GM19395 (cell line): ENCODE measurements at regions not wholly inside any gene's neighbourhood (a gene's known extent, or its start where the extent isn't known, plus 50 kb on each side); places are given as distances from the start of the nearest gene placed in this dataset.
"Not testable (repeated sequence)": the region's sequence is repeated elsewhere in the genome, so short reads cannot be mapped to it uniquely, and the experiment has no call there.

Source experiments
- ATAC-seq: cut with Tn5 transposase; IDR thresholded peaks from one replicate; pipeline ENCODE4 v1.9.1; 2021; ENCODE audit warnings: mild to moderate bottlenecking, moderate library complexity; ENCODE audit not compliant: unreplicated experiment

DNA sequence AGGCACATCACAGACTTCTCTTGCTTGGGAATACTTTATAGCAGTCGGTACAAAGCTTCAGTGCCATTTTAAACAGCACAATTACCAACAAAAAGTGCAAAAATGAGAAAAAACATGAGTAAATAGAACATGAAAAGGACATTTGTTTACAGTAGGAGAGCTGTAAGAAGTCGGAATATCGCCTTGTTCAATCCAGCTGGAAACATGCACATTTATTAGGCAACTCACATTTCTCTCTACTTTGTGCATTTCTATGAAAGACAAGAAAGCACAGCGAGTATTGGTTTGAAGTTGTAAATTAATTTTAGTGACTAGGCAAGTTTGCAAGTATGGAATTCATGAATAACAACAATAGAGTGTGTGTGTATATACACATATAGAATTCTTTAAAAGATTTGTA lies 484.7 kb downstream of the DACH1 start:
- ATAC-seq = no peak

DNA sequence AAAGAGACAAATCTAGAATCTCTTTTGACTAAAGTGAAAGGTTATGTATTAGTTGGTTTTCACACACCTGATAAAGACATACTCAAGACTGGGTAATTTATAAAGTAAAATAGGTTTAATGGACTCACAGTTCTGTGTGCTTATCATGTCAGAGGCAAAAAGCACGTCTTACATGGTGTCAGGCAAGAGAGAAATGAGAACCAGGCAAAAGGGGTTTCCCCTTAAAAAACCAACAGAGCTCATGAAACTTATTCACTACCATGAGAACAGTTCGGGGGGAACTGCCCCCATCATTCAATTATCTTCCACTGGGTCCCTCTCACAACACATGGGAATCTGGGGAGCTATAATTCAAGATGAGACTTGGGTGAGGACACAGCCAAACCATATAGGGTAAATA lies 486.8 kb downstream of the DACH1 start:
- ATAC-seq = no peak

DNA sequence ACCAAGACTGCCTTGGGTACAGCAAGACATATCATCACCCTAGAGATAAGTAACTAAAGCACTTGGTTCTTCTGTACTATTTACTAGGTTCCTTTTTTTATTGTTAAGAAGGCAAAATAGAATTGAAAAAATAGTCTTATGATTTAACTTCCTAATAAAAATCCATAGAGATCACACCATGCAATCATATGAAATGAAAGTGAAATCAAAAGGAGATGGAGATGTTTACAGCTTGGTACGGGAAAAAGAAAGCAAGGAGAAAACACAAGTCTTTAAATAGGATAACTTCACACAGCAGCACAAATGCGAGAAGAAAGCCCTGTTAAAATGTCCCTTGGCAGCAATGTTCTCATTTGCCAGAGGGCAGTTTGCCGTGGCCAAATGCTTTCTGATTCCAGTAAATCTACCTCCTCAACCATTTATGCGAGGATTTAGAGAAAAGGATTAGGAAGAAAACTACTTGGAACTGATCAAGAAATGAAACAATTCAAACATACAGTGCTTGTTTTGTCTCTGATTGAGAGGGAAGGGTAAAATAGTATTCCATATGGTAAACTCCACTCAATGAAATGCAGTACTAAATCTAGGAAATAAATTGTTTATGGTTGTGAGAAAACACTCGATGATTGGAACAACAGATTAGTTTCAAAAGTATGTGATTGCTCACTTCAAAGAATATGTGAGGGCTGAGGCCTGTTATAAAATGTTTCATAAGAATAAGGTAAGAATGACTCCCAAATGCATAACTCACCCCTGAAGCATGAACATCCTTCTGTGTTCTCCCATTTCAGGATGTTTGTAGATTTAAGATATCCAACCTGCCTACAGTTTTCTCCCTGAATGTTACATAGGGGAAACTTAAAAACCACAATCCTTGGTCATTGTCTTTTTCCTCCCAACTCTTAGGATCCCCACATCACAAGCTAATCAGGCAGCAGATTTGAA lies 487.8 kb downstream of the DACH1 start:
- ATAC-seq = no peak

DNA sequence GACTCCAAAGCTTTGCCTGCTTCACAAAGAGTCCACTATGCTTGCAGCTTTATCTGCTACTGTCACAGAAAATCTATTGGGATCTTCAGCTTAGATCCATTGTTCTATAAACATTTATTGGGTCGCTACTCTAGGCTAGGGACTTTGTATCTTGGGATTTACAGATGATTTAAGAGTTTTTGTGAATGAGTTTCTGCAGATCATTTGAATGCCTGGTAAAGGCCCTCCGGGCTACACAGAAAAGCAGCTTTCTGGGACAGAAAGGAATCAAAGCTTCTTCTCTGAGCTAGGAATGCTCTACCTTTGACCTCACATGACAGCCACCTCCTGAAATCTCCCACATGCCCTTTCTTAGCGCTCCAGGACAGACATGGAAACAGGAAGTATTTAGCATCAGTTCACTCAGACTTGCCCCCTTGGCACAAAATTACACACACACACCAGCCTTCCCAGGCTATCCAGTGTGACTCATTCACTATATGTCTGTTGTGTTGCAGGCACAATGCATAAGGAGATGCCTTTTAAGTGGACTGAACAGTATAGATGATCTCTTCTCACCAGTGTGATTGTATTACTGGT lies 492.4 kb downstream of the DACH1 start:
- no peak for ATAC-seq

DNA sequence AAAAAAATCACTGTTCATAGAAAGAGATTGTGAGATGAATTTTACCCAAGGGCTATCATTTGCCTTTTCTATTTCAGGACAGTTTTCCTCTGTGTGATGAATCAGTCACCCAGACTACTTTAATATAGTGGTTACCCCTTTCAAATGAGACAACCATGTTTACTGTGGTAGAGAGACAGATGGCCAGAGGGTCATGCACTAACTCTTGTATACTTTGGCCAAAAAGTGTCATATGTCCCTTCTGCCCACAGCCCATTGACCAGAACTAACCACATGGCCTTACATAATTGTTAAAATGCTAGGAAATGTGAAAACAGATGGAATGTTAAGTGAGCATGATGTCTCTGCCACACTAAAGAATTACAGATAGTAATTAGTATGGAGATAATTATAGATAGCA lies 498.7 kb downstream of the DACH1 start:
- ATAC-seq = no peak

DNA sequence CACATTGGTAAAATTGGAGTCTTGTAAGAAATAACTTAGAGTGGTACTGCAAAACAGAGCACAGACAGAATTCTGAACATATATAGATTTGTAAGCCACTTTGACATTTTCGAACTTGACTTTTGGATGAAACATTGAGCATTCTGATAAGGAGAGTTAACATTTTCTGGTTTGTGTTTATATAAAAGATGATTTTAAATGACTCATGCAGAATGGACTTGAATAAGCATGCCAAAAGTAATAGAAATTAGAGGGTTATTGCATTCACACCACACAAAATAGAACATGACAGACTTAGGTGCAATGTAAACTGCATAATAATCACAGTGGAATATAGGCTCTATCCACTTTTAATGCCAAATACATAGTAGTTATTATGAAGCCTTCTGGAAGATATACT lies 507.0 kb downstream of the DACH1 start:
- no peak for ATAC-seq

DNA sequence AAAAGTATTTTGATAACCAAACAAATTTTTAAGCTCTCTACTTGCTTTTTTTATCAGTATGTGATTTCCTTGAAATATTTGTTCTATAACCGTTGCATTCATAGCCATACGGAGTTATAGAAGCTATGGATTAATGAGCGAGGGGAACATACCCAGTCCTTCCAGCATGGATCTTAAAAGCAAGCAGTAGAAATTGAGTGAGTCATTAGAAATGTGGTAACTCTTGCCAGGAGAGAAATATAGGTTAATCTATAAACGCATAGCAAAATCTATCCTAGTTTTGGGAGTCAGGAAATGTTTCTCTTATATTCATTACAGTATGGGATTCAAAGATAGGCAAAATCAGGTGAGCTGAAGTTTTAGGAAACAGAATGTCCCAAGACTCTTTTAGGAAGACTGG lies 507.4 kb downstream of the DACH1 start:
- no peak for ATAC-seq

DNA sequence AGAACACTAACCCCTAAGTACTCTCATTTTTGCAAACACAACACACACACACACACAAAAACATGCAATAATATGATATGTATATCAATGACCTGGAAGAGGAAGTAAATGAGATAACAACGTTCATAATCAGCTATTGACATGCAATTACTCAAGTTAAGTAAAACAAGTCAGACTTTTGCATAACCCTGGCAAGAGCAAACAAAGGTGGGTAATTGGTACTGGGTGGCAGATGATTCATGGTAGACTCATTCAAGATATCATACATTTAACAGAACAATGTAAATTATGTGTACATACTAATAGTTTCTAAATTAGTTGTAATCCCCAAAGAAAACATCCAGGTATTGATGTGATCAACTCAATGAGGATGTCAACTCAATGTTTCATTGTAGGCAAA lies 508.8 kb downstream of the DACH1 start:
- ATAC-seq = no peak

DNA sequence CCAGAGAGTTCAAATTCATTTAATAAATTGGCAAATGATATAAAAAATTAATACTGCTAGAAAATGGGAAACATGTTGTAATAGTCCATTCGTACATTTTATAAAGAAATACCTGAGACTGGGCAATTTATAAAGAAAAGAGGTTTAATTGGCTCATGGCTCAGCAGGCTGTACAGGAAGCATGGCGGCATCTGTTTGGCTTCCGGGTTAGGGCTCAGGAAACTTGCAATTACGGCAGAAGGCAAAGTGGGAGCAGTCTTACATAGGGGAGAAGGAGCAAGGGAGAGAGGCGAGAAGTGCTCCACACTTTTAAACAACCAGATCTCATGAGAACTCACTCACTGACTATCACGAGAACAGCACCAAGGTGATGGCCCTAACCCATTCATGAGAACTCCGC lies 512.0 kb downstream of the DACH1 start:
- ATAC-seq = no peak

DNA sequence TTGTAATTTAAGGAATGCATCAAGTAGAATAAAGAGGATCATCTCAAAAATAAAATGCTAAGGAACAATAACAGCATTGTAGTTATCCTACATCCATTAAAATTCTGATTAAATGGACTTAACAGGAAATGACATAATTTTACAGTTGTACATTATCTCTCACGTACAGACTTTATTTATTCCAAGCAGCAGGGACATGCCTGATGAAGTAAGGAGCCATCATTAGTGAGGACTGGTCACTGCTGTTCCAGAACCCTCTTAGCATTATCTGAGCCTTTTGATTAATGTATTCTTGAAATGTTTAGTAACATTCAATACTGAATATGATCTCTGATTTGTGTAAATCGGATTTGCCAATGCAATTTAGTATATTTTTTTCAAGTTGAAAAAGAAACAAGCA lies 516.1 kb downstream of the DACH1 start:
- no peak for ATAC-seq

DNA sequence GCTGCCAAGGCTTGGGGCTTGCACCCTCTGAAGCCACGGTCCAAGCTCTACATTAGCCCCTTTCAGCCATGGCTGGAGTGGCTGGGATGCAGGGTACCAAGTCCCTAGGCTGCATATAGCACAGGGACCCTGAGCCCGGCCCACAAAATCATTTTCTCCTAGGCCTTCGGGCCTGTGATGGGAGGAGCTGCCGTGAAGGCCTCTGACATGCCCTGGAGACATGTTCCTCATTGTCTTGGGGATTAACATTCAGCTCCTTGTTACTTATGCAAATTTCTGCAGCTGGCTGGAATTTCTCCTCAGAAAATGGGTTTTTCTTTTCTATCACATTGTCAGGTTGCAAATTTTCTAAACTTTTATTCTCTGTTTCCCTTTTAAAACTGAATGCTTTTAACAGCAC lies 521.1 kb downstream of the DACH1 start:
- not testable (repeated sequence) for ATAC-seq

DNA sequence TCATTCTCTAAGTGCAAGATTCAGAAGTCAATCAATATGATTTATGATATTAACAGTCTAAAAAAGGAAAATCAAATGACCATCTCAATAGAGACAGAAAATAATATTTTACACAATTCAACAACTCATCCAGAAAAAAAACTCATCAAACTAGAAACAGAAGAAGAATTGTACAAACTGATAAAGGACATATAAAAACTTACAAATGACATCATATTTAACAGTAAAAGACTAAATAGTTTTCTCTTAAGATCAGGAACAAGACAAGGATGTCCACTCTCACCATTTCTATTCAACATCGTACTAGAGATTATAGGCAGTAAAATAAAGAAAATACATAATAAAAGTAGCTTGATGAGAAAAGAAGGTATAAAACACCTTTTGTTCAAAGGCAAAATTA lies 527.3 kb downstream of the DACH1 start:
- no peak for ATAC-seq

DNA sequence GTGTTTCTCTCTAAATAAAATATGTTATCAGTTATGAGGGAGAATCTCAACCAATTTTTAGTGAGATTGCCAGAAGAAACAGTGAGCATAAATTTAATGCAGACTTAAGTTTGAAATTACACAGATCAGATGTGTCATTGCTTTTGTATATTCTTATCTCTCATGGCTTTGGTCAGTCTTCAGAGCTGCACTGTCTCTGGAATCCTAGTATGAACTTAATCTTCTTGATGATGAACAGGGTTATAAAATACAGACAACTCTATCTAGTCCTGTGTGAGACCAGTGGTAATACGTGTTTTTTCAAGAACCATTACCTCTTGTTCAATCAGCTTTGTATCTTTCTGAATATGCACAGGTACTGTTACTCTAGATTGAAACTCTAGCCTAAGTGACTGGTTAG lies 528.0 kb downstream of the DACH1 start:
- no peak for ATAC-seq

DNA sequence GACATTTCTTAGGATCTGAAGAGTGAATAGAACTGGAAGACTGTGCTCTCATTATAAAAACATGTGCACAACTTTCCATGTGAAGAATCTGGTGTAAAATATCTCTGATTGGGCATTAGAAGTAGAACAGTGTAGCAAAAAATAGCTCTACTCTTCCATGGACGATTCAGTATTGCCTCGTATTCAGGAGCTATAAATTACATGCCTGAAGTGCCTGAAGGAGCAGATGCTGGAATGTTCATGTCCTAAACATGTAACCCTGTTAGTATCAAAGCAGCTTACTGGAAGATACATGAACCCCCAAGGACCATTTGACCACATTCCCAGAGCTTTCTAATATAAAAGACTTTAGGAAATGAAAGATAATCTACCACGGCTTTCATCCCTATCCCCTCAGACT lies 528.9 kb downstream of the DACH1 start:
- ATAC-seq = no peak

DNA sequence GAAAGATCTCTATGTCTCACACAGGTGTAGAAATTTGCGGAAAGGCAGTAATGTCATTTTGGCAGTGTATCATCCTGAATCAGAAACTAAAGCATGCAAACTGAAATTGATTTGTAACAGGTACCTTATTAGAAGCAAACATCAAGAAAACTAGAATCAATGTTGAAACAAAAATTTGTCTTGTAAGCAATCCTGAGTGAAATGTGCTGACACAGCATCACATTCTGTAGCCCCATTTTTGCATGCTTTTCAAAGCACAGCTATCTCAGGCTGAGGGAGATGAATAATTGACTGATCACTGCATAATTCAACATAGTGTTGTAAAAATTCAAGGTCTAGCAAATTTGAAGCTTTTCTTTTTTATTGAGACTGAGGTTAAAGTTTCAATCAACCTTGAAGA lies 539.7 kb downstream of the DACH1 start:
- no peak for ATAC-seq

DNA sequence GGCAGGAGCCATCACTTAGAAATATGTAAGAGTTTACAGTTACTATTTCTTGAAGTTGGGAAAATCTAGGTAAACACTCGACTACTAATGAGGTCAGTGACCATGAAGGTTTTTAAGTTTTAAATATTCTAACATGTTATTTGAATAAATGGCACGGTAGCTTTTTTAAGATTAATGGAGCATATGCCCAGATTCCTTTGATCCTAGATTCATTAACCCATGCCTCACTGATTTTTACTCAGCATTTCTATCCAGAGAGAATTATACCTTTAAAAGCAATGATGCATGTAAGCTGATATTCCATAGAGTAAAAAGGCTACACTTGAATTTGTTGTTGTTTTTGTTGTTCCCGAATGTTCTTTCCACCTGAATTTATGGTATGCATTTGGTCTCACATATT lies 541.4 kb downstream of the DACH1 start:
- ATAC-seq = no peak

DNA sequence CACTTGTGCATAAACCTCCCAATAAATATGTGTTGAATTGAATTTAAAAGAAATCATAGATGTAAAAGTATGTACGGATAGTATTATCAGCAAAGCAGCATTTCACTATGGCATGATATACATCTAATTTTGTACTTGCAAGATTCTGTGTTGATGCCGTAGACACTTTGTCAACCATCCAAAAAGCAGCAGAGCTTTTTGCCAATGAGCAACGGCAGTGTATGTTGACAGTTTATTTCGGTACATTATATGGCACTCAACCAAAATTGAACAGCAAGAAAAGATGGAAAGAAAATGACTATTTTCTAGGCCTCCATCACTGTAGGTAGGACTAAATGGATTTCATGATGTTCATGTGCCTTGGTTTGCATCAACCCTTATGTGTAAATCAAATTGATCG lies 543.7 kb downstream of the DACH1 start:
- ATAC-seq = no peak

DNA sequence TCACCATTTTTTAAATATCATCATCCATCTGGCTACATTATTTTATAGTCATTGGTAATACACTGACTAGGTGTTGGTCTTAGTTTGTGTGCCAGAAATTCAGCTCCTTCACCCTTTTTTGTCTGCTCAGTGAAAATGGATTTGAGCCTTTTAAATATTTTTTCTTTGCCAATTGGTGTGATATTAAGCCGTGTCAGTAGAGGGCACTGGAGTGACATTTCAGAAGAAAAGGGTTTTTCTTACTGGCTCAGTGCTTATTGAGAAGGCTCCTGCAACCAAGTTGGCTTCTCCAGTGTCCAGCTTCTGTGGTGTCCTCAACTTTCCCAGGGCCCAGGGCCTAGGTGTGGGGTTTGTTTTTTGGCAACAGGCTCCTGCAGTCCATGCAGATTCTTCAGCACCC lies 546.6 kb downstream of the DACH1 start:
- ATAC-seq = peak; percentile 45

DNA sequence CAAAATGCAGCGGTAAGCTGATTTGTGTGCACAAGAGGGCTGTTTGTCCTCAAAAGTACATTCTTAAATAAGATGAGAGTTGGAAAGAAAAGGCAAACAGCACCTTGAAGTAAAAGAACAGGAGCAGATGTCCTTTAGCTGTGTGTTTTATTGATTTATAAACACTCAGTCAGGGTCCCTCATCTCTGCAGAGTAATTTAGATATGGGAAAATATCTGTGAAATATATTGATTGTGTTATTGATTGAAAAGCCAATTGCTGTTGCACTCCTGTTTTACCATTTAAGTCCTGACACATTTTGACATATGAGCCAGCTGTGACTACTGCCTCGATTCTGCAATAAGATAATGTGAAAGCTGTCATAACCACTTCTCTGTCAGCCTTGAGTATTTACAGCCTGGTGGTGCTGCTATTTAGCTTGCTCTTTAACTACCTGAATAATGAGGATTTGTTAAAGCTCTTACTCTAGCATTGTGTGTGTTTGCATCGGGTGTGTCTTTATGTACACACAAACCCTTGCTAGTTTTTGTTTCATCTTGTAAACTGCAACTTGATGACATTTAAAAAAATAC lies 550.1 kb downstream of the DACH1 start:
- no peak for ATAC-seq

DNA sequence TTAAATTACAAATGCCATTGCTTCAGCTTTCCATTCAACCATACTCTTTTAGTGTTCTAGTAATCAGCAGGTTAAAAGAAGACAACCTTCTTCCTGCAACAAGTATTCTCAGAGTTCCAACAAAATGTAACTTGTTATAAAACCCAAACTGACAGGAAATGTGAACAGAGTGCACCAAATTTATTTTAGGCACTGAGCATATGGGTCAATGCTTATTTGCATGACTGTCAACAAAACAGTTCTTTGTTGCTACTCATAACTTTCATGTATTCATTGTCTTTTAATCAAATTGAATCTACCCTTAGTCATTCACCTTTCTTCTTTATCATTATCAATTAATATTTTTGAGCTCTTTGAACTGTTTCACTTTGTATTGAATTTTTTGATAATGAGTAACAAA lies 554.1 kb downstream of the DACH1 start:
- ATAC-seq = no peak

DNA sequence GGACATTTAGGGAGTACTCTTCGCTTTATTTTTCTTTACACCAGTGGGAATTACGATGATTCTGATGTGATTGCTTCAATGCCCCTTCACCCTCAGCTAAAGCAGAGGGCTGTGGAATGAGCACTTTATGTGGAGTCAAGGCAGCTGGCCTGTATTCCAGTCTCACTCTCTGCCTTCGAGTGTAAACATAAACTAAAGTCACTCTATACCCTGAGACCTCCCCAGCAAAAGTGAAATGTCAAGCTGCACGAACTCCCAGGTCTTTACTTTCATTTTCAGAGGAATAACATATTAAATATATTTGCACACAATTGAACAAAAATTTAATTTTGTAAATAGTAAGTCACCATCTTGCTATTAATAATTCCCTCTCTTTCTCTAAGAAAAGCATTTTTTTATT lies 557.1 kb downstream of the DACH1 start:
- ATAC-seq = peak; percentile 45

DNA sequence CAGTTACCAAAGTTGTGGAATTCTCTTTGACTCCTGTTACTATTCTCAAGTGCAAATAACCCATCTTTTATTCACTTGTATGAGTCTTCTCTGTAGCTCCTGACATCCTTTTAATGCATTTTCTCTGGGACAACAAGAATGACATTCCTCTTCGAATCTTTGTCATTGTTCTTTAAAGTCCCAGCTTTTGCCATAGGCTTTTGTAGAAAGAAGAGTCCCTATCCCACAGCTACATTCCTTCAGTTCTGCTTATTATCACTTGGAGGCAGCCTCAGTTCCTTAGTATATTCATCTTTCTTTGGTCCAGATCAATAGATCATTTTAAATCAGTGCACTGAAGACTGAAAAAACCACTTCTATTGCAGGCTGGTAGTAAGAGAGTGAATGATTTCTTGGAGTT lies 560.2 kb downstream of the DACH1 start:
- ATAC-seq = no peak
